ENCODE measurements at regions not wholly inside any gene's neighbourhood (a gene's known extent, or its start where the extent isn't known, plus 50 kb on each side); places are given as distances from the start of the nearest gene placed in this dataset.

DNA sequence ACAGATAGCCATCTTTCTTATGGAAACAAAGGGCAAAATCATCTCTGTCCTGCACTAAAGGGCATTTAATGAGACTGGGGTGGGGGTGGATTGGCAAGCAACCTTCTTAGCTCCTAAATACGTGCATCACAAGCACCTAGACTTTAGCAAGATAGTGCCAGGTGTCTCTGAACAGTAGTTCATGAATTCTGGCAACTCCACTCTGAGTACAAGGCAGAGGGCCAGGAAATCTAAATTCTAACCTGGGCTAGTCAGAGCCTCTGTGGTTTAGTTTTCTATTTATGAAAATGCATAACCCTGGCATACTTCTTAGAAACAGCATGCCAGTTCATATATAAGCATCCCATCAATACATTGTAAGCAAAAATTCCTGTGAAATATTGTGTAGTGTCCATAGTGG lies 788.5 kb downstream of the MCTP2 start:
- Histone ChIP-seq H2AFZ (no peak overlapping the region), H3K9me2 (ENCODE audit: insufficient read depth) (no peaks in the 10 kb centered on the region), H3F3A (replicated peaks; ENCODE audit: low read depth) (no peaks in the 10 kb centered on the region), H3K27ac (ENCODE audit: low read depth) (no peak overlapping the region), H3K4me1 (ENCODE audit: insufficient read depth) (peaks cover 9% of the 10 kb centered on the region; the same call in 1 of the 2 replicates), H3K36me3 (ENCODE audit: insufficient read depth) (no peaks in the 10 kb centered on the region), H4K20me1 (replicated peaks; ENCODE audit: insufficient read depth) (no peaks in the 10 kb centered on the region), H3K27me3 (ENCODE audit: insufficient read depth) (no peaks in the 10 kb centered on the region), H3K4me3 (no peak overlapping the region), H3K4me2 (no peak overlapping the region), H3K79me2 (replicated peaks; ENCODE audit: insufficient read depth) (no peaks in the 10 kb centered on the region)
- DNase-seq (ENCODE audit: low spot score) (no peak), ATAC-seq (no peak)
- Mint-ChIP-seq H3K4me1 (peaks cover 19% of the 10 kb centered on the region; the same call in 2 of the 3 replicates), H3K9me3 (no peaks in the 10 kb centered on the region), H3K27ac (no peak overlapping the region), H3K4me3 (no peak overlapping the region), H3K36me3 (ENCODE audit: low read depth) (no peaks in the 10 kb centered on the region), H3K27me3 (ENCODE audit: insufficient read depth, low read depth, poor library complexity) (peaks cover 2% of the 10 kb centered on the region)
- no peak for TF ChIP-seq POLR2AphosphoS5 (IDR thresholded peaks at IDR 0.05; ENCODE audit: low read depth)
- TF ChIP-seq CREB1 (CRISPR knock-in tag; IDR thresholded peaks at IDR 0.05; ENCODE audit: low read depth), result no peak
- no peak for TF ChIP-seq NANOG (IDR thresholded peaks at IDR 0.05; ENCODE audit: borderline replicate concordance)
- no peak for TF ChIP-seq STAT1 (IDR thresholded peaks at IDR 0.05; ENCODE audit: unreplicated experiment)
- TF ChIP-seq, protein P1, sequence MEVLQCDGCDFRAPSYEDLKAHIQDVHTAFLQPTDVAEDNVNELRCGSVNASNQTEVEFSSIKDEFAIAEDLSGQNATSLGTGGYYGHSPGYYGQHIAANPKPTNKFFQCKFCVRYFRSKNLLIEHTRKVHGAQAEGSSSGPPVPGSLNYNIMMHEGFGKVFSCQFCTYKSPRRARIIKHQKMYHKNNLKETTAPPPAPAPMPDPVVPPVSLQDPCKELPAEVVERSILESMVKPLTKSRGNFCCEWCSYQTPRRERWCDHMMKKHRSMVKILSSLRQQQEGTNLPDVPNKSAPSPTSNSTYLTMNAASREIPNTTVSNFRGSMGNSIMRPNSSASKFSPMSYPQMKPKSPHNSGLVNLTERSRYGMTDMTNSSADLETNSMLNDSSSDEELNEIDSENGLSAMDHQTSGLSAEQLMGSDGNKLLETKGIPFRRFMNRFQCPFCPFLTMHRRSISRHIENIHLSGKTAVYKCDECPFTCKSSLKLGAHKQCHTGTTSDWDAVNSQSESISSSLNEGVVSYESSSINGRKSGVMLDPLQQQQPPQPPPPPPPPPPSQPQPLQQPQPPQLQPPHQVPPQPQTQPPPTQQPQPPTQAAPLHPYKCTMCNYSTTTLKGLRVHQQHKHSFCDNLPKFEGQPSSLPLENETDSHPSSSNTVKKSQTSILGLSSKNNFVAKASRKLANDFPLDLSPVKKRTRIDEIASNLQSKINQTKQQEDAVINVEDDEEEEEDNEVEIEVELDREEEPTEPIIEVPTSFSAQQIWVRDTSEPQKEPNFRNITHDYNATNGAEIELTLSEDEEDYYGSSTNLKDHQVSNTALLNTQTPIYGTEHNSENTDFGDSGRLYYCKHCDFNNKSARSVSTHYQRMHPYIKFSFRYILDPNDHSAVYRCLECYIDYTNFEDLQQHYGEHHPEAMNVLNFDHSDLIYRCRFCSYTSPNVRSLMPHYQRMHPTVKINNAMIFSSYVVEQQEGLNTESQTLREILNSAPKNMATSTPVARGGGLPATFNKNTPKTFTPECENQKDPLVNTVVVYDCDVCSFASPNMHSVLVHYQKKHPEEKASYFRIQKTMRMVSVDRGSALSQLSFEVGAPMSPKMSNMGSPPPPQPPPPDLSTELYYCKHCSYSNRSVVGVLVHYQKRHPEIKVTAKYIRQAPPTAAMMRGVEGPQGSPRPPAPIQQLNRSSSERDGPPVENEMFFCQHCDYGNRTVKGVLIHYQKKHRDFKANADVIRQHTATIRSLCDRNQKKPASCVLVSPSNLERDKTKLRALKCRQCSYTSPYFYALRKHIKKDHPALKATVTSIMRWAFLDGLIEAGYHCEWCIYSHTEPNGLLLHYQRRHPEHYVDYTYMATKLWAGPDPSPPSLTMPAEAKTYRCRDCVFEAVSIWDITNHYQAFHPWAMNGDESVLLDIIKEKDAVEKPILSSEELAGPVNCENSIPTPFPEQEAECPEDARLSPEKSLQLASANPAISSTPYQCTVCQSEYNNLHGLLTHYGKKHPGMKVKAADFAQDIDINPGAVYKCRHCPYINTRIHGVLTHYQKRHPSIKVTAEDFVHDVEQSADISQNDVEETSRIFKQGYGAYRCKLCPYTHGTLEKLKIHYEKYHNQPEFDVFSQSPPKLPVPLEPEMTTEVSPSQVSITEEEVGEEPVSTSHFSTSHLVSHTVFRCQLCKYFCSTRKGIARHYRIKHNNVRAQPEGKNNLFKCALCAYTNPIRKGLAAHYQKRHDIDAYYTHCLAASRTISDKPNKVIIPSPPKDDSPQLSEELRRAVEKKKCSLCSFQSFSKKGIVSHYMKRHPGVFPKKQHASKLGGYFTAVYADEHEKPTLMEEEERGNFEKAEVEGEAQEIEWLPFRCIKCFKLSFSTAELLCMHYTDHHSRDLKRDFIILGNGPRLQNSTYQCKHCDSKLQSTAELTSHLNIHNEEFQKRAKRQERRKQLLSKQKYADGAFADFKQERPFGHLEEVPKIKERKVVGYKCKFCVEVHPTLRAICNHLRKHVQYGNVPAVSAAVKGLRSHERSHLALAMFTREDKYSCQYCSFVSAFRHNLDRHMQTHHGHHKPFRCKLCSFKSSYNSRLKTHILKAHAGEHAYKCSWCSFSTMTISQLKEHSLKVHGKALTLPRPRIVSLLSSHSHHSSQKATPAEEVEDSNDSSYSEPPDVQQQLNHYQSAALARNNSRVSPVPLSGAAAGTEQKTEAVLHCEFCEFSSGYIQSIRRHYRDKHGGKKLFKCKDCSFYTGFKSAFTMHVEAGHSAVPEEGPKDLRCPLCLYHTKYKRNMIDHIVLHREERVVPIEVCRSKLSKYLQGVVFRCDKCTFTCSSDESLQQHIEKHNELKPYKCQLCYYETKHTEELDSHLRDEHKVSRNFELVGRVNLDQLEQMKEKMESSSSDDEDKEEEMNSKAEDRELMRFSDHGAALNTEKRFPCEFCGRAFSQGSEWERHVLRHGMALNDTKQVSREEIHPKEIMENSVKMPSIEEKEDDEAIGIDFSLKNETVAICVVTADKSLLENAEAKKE (CRISPR knock-in tag; IDR thresholded peaks at IDR 0.05), result no peak
- TF ChIP-seq ZNF331 (CRISPR knock-in tag; IDR thresholded peaks at IDR 0.05; ENCODE audit: low read depth), result no peak
- no peak for TF ChIP-seq EZH2 (IDR thresholded peaks at IDR 0.05; ENCODE audit: low read depth, unreplicated experiment)
- no peak for TF ChIP-seq EZH2phosphoT487 (IDR thresholded peaks at IDR 0.05; ENCODE audit: unreplicated experiment)
- TF ChIP-seq, protein P2, sequence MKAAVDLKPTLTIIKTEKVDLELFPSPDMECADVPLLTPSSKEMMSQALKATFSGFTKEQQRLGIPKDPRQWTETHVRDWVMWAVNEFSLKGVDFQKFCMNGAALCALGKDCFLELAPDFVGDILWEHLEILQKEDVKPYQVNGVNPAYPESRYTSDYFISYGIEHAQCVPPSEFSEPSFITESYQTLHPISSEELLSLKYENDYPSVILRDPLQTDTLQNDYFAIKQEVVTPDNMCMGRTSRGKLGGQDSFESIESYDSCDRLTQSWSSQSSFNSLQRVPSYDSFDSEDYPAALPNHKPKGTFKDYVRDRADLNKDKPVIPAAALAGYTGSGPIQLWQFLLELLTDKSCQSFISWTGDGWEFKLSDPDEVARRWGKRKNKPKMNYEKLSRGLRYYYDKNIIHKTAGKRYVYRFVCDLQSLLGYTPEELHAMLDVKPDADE (IDR thresholded peaks at IDR 0.05), result no peak
- TF ChIP-seq, protein P3, sequence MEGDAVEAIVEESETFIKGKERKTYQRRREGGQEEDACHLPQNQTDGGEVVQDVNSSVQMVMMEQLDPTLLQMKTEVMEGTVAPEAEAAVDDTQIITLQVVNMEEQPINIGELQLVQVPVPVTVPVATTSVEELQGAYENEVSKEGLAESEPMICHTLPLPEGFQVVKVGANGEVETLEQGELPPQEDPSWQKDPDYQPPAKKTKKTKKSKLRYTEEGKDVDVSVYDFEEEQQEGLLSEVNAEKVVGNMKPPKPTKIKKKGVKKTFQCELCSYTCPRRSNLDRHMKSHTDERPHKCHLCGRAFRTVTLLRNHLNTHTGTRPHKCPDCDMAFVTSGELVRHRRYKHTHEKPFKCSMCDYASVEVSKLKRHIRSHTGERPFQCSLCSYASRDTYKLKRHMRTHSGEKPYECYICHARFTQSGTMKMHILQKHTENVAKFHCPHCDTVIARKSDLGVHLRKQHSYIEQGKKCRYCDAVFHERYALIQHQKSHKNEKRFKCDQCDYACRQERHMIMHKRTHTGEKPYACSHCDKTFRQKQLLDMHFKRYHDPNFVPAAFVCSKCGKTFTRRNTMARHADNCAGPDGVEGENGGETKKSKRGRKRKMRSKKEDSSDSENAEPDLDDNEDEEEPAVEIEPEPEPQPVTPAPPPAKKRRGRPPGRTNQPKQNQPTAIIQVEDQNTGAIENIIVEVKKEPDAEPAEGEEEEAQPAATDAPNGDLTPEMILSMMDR (conservative IDR thresholded peaks at IDR 0.05; ENCODE audit: low read depth in 2 of 2), result no peak
- TF ChIP-seq, protein P4, sequence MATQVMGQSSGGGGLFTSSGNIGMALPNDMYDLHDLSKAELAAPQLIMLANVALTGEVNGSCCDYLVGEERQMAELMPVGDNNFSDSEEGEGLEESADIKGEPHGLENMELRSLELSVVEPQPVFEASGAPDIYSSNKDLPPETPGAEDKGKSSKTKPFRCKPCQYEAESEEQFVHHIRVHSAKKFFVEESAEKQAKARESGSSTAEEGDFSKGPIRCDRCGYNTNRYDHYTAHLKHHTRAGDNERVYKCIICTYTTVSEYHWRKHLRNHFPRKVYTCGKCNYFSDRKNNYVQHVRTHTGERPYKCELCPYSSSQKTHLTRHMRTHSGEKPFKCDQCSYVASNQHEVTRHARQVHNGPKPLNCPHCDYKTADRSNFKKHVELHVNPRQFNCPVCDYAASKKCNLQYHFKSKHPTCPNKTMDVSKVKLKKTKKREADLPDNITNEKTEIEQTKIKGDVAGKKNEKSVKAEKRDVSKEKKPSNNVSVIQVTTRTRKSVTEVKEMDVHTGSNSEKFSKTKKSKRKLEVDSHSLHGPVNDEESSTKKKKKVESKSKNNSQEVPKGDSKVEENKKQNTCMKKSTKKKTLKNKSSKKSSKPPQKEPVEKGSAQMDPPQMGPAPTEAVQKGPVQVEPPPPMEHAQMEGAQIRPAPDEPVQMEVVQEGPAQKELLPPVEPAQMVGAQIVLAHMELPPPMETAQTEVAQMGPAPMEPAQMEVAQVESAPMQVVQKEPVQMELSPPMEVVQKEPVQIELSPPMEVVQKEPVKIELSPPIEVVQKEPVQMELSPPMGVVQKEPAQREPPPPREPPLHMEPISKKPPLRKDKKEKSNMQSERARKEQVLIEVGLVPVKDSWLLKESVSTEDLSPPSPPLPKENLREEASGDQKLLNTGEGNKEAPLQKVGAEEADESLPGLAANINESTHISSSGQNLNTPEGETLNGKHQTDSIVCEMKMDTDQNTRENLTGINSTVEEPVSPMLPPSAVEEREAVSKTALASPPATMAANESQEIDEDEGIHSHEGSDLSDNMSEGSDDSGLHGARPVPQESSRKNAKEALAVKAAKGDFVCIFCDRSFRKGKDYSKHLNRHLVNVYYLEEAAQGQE (IDR thresholded peaks at IDR 0.05; ENCODE audit: unreplicated experiment), result no peak
- TF ChIP-seq ZNF114 (CRISPR knock-in tag; IDR thresholded peaks at IDR 0.05), result no peak
- no peak for TF ChIP-seq JUNB (IDR thresholded peaks at IDR 0.05; ENCODE audit: unreplicated experiment)
